Hepatocyte (in vitro differentiated cells): ENCODE measurements at regions not wholly inside any gene's neighbourhood (a gene's known extent, or its start where the extent isn't known, plus 50 kb on each side); places are given as distances from the start of the nearest gene placed in this dataset.

Experiments
- DNase-seq: peaks from one replicate; pipeline ENCODE4 v3.0.0-alpha.2; 2016; ENCODE audit warnings: low spot score
- H2AFZ ChIP-seq: fragments of 200-600 bp; sonication (generic); 2 replicates; pipeline ENCODE4 v1.6.0; 2016; ENCODE audit warnings: antibody characterized with exemption, mild to moderate bottlenecking
- H3K27ac ChIP-seq: fragments of 200-600 bp; sonication (generic); 2 replicates; pipeline ENCODE4 v1.5.1; 2016; ENCODE audit warnings: mild to moderate bottlenecking
- H3K27me3 ChIP-seq: fragments of 200-600 bp; sonication (generic); 2 replicates; pipeline ENCODE4 v1.6.1; 2016
- H3K36me3 ChIP-seq: fragments of 200-600 bp; sonication (generic); replicated peaks from 2 replicates; pipeline ENCODE4 v1.5.1; 2016; ENCODE audit warnings: low read depth; ENCODE audit not compliant: insufficient read depth
- H3K4me1 ChIP-seq: fragments of 200-600 bp; sonication (generic); 2 replicates; pipeline ENCODE4 v1.5.1; 2016; ENCODE audit warnings: mild to moderate bottlenecking, moderate library complexity; ENCODE audit not compliant: insufficient read depth
- H3K4me2 ChIP-seq: fragments of 200-600 bp; sonication (generic); 2 replicates; pipeline ENCODE4 v1.6.0; 2016
- H3K4me3 ChIP-seq: fragments of 200-600 bp; sonication (generic); 2 replicates; pipeline ENCODE4 v1.5.1; 2016; ENCODE audit warnings: mild to moderate bottlenecking
- H3K79me2 ChIP-seq: fragments of 200-600 bp; sonication (generic); 2 replicates; pipeline ENCODE4 v1.6.0; 2017; ENCODE audit warnings: mild to moderate bottlenecking
- H3K9me2 ChIP-seq: fragments of 200-600 bp; sonication (generic); replicated peaks from 2 replicates; pipeline ENCODE4 v1.6.0; 2017; ENCODE audit warnings: mild to moderate bottlenecking; ENCODE audit not compliant: insufficient read depth
- H3K9me3 ChIP-seq: fragments of 200-600 bp; sonication (generic); 2 replicates; pipeline ENCODE4 v1.5.1; 2016; ENCODE audit warnings: low read depth, mild to moderate bottlenecking
- H4K20me1 ChIP-seq: fragments of 200-600 bp; sonication (generic); 2 replicates; pipeline ENCODE4 v1.6.0; 2016; ENCODE audit warnings: mild to moderate bottlenecking; ENCODE audit not compliant: insufficient read depth, poor library complexity, severe bottlenecking
- EZH2 ChIP-seq: fragments of 200-600 bp; sonication (generic); IDR thresholded peaks from 2 replicates; pipeline ENCODE4 v1.6.1; 2016; ENCODE audit warnings: antibody characterized with exemption, mild to moderate bottlenecking, borderline replicate concordance
- EZH2phosphoT487 ChIP-seq: fragments of 200-600 bp; sonication (generic); IDR thresholded peaks from one replicate; pipeline ENCODE4 v1.6.1; 2018; ENCODE audit warnings: antibody characterized with exemption, mild to moderate bottlenecking, low read depth, moderate library complexity; ENCODE audit not compliant: unreplicated experiment, severe bottlenecking
- WGBS: methylation state at CpG from one replicate; pipeline ENCODE4 v1.1.6; 2016; ENCODE audit warnings: low lambda C conversion rate; ENCODE audit errors: missing lambda C conversion rate; 5-methylcytosine and 5-hydroxymethylcytosine counted together
- TF ChIP-seq, protein P1 (sequence below): fragments of 200-600 bp; sonication (generic); IDR thresholded peaks from 2 replicates; pipeline ENCODE4 v1.5.1; 2016; ENCODE audit warnings: antibody characterized with exemption, mild to moderate bottlenecking; ENCODE audit not compliant: poor library complexity

DNA sequence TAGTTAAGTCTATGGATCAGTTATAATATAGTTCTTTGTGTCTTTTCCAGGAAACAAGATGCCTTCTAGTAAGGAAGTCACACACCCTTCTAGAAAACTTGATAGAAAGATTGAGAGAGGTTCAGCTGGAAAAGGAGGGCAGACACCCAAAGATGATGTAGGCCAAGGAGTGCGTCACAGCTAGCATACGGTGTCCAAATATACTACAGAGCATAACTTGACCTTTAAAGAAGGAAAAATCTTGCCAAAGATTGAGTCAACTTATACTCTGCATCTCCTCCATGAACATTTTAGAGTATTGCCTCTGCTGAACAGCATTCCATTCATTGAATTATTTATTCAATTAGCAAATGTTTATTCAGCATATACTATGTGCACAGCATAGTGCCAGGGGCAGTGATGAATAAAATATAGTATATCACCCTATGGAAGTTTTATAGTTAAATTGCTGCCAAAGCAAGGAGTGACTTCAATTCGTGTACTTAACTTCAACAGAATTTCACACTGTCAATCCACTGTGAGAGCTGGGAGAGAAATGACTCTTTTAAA is 51.9 kb upstream of the SLC6A14 start:
- H3K27me3 ChIP-seq = no peaks in the 10 kb centered on the region
- H3K4me1 ChIP-seq = no peaks in the 10 kb centered on the region
- H2AFZ ChIP-seq = no peak overlapping the region
- no peaks in the 10 kb centered on the region for H3K9me3 ChIP-seq
- H3K9me2 ChIP-seq = no peaks in the 10 kb centered on the region
- H4K20me1 ChIP-seq = no peaks in the 10 kb centered on the region
- no peak for DNase-seq
- H3K4me3 ChIP-seq = no peak overlapping the region
- H3K27ac ChIP-seq = no peak overlapping the region
- no peak overlapping the region for H3K4me2 ChIP-seq
- H3K79me2 ChIP-seq = no peaks in the 10 kb centered on the region
- WGBS = 67% methylated on average over 3 of the region's 3 CpGs
- TF ChIP-seq EZH2phosphoT487 (no peak), EZH2 (no peak)
- TF ChIP-seq, protein P1, sequence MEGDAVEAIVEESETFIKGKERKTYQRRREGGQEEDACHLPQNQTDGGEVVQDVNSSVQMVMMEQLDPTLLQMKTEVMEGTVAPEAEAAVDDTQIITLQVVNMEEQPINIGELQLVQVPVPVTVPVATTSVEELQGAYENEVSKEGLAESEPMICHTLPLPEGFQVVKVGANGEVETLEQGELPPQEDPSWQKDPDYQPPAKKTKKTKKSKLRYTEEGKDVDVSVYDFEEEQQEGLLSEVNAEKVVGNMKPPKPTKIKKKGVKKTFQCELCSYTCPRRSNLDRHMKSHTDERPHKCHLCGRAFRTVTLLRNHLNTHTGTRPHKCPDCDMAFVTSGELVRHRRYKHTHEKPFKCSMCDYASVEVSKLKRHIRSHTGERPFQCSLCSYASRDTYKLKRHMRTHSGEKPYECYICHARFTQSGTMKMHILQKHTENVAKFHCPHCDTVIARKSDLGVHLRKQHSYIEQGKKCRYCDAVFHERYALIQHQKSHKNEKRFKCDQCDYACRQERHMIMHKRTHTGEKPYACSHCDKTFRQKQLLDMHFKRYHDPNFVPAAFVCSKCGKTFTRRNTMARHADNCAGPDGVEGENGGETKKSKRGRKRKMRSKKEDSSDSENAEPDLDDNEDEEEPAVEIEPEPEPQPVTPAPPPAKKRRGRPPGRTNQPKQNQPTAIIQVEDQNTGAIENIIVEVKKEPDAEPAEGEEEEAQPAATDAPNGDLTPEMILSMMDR = no peak
- H3K36me3 ChIP-seq = no peaks in the 10 kb centered on the region
